HEK293 (cell line): ENCODE measurements at regions not wholly inside any gene's neighbourhood (a gene's known extent, or its start where the extent isn't known, plus 50 kb on each side); places are given as distances from the start of the nearest gene placed in this dataset.

ENCODE experiments used
- ZNF830 ChIP-seq: fragments of 450-650 bp; IDR thresholded peaks from 2 replicates; pipeline ENCODE4 v1.5.0; 2018; ENCODE audit warnings: missing biosample characterization, missing genetic modification characterization, low read depth, mild to moderate bottlenecking, moderate library complexity
- TF ChIP-seq, protein P1 (sequence below): fragments of 450-650 bp; formaldehyde crosslinking; IDR thresholded peaks from 2 replicates; pipeline ENCODE4 v1.5.1; 2016; ENCODE audit warnings: missing biosample characterization, missing genetic modification characterization

DNA sequence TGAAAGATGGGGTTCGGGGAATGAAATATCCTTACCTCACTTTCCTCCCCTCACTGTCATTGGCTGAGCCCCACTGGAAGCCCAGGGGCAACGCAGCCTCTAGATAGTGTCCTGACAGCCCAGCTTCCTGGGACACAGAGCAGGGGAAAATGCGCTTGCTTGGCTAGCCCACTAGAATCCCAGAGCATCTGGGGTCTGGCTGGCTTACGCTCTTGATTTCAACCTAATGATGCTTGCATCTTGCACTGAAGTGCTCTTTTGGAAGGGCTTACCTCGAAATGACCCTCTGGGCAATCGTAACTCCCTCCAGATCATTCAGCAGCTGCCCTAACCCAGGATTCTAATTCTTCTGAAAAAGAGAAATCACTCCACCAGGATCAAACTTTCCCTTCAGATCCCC, 147.6 kb downstream of the SOX9 start:
- TF ChIP-seq, protein P1, sequence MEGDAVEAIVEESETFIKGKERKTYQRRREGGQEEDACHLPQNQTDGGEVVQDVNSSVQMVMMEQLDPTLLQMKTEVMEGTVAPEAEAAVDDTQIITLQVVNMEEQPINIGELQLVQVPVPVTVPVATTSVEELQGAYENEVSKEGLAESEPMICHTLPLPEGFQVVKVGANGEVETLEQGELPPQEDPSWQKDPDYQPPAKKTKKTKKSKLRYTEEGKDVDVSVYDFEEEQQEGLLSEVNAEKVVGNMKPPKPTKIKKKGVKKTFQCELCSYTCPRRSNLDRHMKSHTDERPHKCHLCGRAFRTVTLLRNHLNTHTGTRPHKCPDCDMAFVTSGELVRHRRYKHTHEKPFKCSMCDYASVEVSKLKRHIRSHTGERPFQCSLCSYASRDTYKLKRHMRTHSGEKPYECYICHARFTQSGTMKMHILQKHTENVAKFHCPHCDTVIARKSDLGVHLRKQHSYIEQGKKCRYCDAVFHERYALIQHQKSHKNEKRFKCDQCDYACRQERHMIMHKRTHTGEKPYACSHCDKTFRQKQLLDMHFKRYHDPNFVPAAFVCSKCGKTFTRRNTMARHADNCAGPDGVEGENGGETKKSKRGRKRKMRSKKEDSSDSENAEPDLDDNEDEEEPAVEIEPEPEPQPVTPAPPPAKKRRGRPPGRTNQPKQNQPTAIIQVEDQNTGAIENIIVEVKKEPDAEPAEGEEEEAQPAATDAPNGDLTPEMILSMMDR (tag by site-specific recombination), result no peak
- no peak for TF ChIP-seq ZNF830 (tag by site-specific recombination)
